Lung (tissue), 11 donors: ENCODE measurements at regions not wholly inside any gene's neighbourhood (a gene's known extent, or its start where the extent isn't known, plus 50 kb on each side); places are given as distances from the start of the nearest gene placed in this dataset.

ENCODE experiments used
- ATAC-seq: fragments of 200-7000 bp; cut with Tn5 transposase; one replicate; pipeline ENCODE4 v1.9.1; 2020; ENCODE audit warnings: moderate number of reproducible peaks; ENCODE audit not compliant: insufficient read depth, low FRiP score
- DNase-seq, 3 donors: peaks; one replicate each; pipeline ENCODE4 v3.0.0-alpha.2; 2013 to 2017
- H3K27ac ChIP-seq, 2 donors: one replicate each; pipeline ENCODE4 v1.5.1; 2013; ENCODE audit warnings: mild to moderate bottlenecking in 2 of 2, moderate library complexity in 2 of 2, control low read depth in 1 of 2, inconsistent platforms in 1 of 2, low read depth in 1 of 2, low read length in 1 of 2
- H3K27me3 ChIP-seq, 3 donors: one replicate each; pipeline ENCODE4 v1.5.1; 2013; ENCODE audit warnings: low read length in 2 of 3; ENCODE audit not compliant: control insufficient read depth in 3 of 3, insufficient read depth in 3 of 3
- H3K36me3 ChIP-seq, 4 donors: one replicate each; pipeline ENCODE4 v1.5.1; 2013; ENCODE audit warnings: low read length in 4 of 4, mild to moderate bottlenecking in 1 of 4, moderate library complexity in 1 of 4; ENCODE audit not compliant: control insufficient read depth in 4 of 4, insufficient read depth in 4 of 4
- H3K4me1 ChIP-seq, 5 donors: one replicate each; pipeline ENCODE4 v1.5.1; 2013; ENCODE audit warnings: low read length in 5 of 5, mild to moderate bottlenecking in 2 of 5, moderate library complexity in 1 of 5; ENCODE audit not compliant: control insufficient read depth in 5 of 5, insufficient read depth in 5 of 5
- H3K4me3 ChIP-seq: one replicate; pipeline ENCODE4 v1.5.1; 2013; ENCODE audit warnings: mild to moderate bottlenecking, control low read depth, moderate library complexity
- H3K9ac ChIP-seq, 2 donors: one replicate each; pipeline ENCODE4 v1.5.1; 2013; ENCODE audit warnings: low read length in 2 of 2, control low read depth in 1 of 2; ENCODE audit not compliant: insufficient read depth in 1 of 2
- H3K9me3 ChIP-seq, 4 donors: one replicate each; pipeline ENCODE4 v1.5.1; 2013; ENCODE audit warnings: low read length in 3 of 4, mild to moderate bottlenecking in 1 of 4, moderate library complexity in 1 of 4; ENCODE audit not compliant: control insufficient read depth in 4 of 4, insufficient read depth in 3 of 4
- WGBS, 2 donors: extraction: QIAGEN DNeasy Blood & Tissue Kit; methylation state at CpG; one replicate each; pipeline ENCODE4 v1.1.7; 2013; 5-methylcytosine and 5-hydroxymethylcytosine counted together
- TF ChIP-seq, protein P1 (sequence below): IDR thresholded peaks from 2 replicates; pipeline ENCODE4 v1.5.1; 2012; ENCODE audit warnings: mild to moderate bottlenecking; ENCODE audit errors: control extremely low read depth, extremely low read depth
- donor health status: control.
- donor health status: control.
- donor health status: Bipolar disorder and iron deficiency.
- donor health status: healthy.
- donor health status: DM: yes; HTN: yes; CAD: no.

DNA sequence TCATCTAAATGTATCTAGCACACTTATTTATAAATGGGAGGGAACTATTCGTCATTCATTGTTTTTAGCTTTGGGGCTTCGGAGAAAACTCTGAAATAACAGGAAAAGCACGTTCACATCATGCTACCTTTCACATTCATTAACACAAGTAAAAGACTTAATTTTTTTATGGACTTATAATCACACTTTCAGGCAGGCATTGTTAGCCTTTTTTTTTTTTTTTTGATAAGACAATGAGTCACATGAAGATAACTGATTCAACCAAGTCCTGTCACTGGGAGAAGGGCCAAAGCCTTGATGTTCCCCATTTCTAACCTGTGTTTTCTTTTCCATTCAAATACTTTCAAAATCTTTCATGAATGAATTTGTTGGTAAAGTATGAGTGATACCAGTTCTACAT lies 631.3 kb upstream of the CA10 start:
- no peak for ATAC-seq
- Histone ChIP-seq H3K36me3 (no peaks in the 10 kb centered on the region), H3K9me3 (no peaks in the 10 kb centered on the region), H3K4me3 (no peak overlapping the region), H3K4me1 (no peaks in the 10 kb centered on the region), H3K27ac (peak overlapping the region in 1 of 2 donors; percentile 9), H3K27me3 (no peaks in the 10 kb centered on the region), H3K9ac (no peak overlapping the region)
- TF ChIP-seq, protein P1, sequence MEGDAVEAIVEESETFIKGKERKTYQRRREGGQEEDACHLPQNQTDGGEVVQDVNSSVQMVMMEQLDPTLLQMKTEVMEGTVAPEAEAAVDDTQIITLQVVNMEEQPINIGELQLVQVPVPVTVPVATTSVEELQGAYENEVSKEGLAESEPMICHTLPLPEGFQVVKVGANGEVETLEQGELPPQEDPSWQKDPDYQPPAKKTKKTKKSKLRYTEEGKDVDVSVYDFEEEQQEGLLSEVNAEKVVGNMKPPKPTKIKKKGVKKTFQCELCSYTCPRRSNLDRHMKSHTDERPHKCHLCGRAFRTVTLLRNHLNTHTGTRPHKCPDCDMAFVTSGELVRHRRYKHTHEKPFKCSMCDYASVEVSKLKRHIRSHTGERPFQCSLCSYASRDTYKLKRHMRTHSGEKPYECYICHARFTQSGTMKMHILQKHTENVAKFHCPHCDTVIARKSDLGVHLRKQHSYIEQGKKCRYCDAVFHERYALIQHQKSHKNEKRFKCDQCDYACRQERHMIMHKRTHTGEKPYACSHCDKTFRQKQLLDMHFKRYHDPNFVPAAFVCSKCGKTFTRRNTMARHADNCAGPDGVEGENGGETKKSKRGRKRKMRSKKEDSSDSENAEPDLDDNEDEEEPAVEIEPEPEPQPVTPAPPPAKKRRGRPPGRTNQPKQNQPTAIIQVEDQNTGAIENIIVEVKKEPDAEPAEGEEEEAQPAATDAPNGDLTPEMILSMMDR = no peak
- WGBS, 2 donors = 45 to 73% methylated on average over 3 of the region's 3 CpGs
- no peak for DNase-seq

- Histone ChIP-seq H3K9ac (no peak overlapping the region), H3K36me3 (no peaks in the 10 kb centered on the region), H3K27me3 (no peaks in the 10 kb centered on the region), H3K4me3 (no peak overlapping the region), H3K4me1 (no peaks in the 10 kb centered on the region), H3K9me3 (peaks cover 0 to 4% (median 0%) of the 10 kb centered on the region in 4 donors), H3K27ac (no peak overlapping the region)
- ATAC-seq = no peak
- no peak for DNase-seq
- 47 to 60% methylated on average over 4 of the region's 4 CpGs for WGBS, 2 donors
- TF ChIP-seq, protein P1 = no peak
These were observed 617.7 kb upstream of the CA10 start for GRCh38 chr17:52776234-52776633.

- no peak overlapping the region for H3K27ac ChIP-seq
These were observed 604.3 kb upstream of the CA10 start for GRCh38 chr17:52762794-52763167.

More at GRCh38 chr17:52762794-52763167, 604.3 kb upstream of the CA10 start:
- 91 to 94% methylated on average over 1 of the region's 1 CpG for WGBS, 2 donors
- H3K4me1 ChIP-seq = no peaks in the 10 kb centered on the region
- no peak overlapping the region for H3K9ac ChIP-seq
- peaks cover 0 to 7% (median 3%) of the 10 kb centered on the region in 4 donors for H3K9me3 ChIP-seq
- TF ChIP-seq, protein P1 = no peak
- DNase-seq = no peak
- no peak for ATAC-seq
- no peaks in the 10 kb centered on the region for H3K27me3 ChIP-seq
- H3K4me3 ChIP-seq = no peak overlapping the region
- H3K36me3 ChIP-seq = no peaks in the 10 kb centered on the region
